CD4-positive, CD25-positive, alpha-beta regulatory T cell (primary cell): ENCODE measurements at regions not wholly inside any gene's neighbourhood (a gene's known extent, or its start where the extent isn't known, plus 50 kb on each side); places are given as distances from the start of the nearest gene placed in this dataset.
"Not testable (repeated sequence)": the region's sequence is repeated elsewhere in the genome, so short reads cannot be mapped to it uniquely, and the experiment has no call there.

Experiments
- ATAC-seq, 2 donors: fragments of 150-1000 bp; cut with Tn5 transposase; one replicate each; pipeline ENCODE4 v1.10.0; 2021; ENCODE audit warnings: low read depth in 2 of 2, moderate number of reproducible peaks in 2 of 2, moderate library complexity in 1 of 2
- DNase-seq, 3 donors: peaks; one replicate each; pipeline versions ENCODE4 v3.0.0 to v3.0.0-alpha.2; 2012 to 2022; ENCODE audit warnings: mixed read lengths in 1 of 3
- H3K27ac ChIP-seq: one replicate; pipeline ENCODE4 v1.7.0; 2013; ENCODE audit warnings: mild to moderate bottlenecking, low read length; ENCODE audit not compliant: insufficient read depth, poor library complexity, severe bottlenecking
- H3K27me3 ChIP-seq: one replicate; pipeline ENCODE4 v1.7.0; 2013; ENCODE audit warnings: low read length; ENCODE audit not compliant: control insufficient read depth, insufficient read depth
- H3K36me3 ChIP-seq: one replicate; pipeline ENCODE4 v1.7.0; 2013; ENCODE audit warnings: mild to moderate bottlenecking, low read length, moderate library complexity; ENCODE audit not compliant: control insufficient read depth, insufficient read depth
- H3K4me1 ChIP-seq: 2 replicates; pipeline ENCODE4 v1.7.0; 2013; ENCODE audit warnings: mild to moderate bottlenecking, low read length; ENCODE audit not compliant: insufficient read depth, control insufficient read depth, poor library complexity, severe bottlenecking
- H3K4me3 ChIP-seq: one replicate; pipeline ENCODE4 v1.7.0; 2013; ENCODE audit warnings: low read depth, mild to moderate bottlenecking, low read length, moderate library complexity
- H3K9me3 ChIP-seq, 2 experiments: 1 replicate in 1 of 2; 2 replicates in 1 of 2; pipeline ENCODE4 v1.7.0; 2013; ENCODE audit warnings: low read length in 2 of 2, mild to moderate bottlenecking in 1 of 2, moderate library complexity in 1 of 2; ENCODE audit not compliant: control insufficient read depth in 2 of 2
- H3K27ac Mint-ChIP-seq, 3 donors: one replicate each; pipeline ENCODE4 v1.8.0; 2020 to 2022; ENCODE audit warnings: mild to moderate bottlenecking in 3 of 3, mixed read lengths in 3 of 3, moderate library complexity in 2 of 3
- H3K27me3 Mint-ChIP-seq: one replicate; pipeline ENCODE4 v1.8.0; 2022; ENCODE audit warnings: mild to moderate bottlenecking, mixed read lengths
- H3K36me3 Mint-ChIP-seq: one replicate; pipeline ENCODE4 v1.8.0; 2020; ENCODE audit warnings: mixed read lengths
- H3K4me1 Mint-ChIP-seq, 4 donors: one replicate each; pipeline ENCODE4 v1.8.0; 2020 to 2022; ENCODE audit warnings: mixed read lengths in 4 of 4, mild to moderate bottlenecking in 1 of 4
- H3K4me3 Mint-ChIP-seq, 4 donors: one replicate each; pipeline ENCODE4 v1.8.0; 2020 to 2022; ENCODE audit warnings: mild to moderate bottlenecking in 4 of 4, mixed read lengths in 4 of 4, moderate library complexity in 3 of 4
- H3K9me3 Mint-ChIP-seq, 7 donors: one replicate each; pipeline ENCODE4 v1.8.0; 2020 to 2022; ENCODE audit warnings: mixed read lengths in 7 of 7, mild to moderate bottlenecking in 3 of 7, moderate library complexity in 2 of 7

- Histone ChIP-seq H3K4me3 (no peak overlapping the region), H3K36me3 (no peaks in the 10 kb centered on the region), H3K9me3 (no peaks in the 10 kb centered on the region), H3K4me1 (no peaks in the 10 kb centered on the region), H3K27ac (no peak overlapping the region), H3K27me3 (no peaks in the 10 kb centered on the region)
- H3K9me3 Mint-ChIP-seq: peaks cover 0 to 5% (median 0%) of the 10 kb centered on the region in 7 donors
- DNase-seq (no peak), ATAC-seq (no peak)
- no peaks in the 10 kb centered on the region for H3K36me3 Mint-ChIP-seq
- H3K27me3 Mint-ChIP-seq: no peaks in the 10 kb centered on the region
- H3K4me1 Mint-ChIP-seq: no peaks in the 10 kb centered on the region
- no peak overlapping the region for H3K27ac Mint-ChIP-seq
- peak overlapping the region in 1 of 4 donors; percentile 28 for H3K4me3 Mint-ChIP-seq
Measured at GRCh38 chr4:110411574-110412011, 64.4 kb upstream of the ENPEP start.

DNA sequence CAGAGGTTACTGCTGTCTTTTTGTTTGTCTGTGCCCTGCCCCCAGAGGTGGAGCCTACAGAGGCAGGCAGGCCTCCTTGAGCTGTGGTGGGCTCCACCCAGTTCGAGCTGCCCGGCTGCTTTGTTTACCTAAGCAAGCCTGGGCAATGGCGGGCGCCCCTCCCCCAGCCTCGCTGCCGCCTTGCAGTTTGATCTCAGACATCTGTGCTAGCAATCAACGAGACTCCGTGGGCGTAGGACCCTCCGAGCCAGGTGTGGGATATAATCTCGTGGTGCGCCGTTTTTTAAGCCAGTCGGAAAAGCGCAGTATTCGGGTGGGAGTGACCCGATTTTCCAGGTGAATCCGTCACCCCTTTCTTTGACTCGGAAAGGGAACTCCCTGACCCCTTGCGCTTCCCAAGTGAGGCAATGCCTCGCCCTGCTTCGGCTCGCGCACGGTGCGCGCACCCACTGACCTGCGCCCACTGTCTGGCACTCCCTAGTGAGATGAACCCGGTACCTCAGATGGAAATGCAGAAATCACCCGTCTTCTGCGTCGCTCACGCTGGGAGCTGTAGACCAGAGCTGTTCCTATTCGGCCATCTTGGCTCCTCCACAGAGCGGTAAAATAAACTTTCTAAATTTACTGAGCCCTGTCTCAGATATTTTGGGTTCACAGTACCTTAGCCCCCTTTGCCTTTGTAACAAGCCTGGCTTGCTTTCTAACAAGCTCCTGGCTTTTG, 64.9 kb upstream of the ENPEP start:
- not testable (repeated sequence) for H3K4me1 ChIP-seq, H3K27me3 ChIP-seq, H3K4me1 Mint-ChIP-seq, ATAC-seq, H3K27ac ChIP-seq, H3K27ac Mint-ChIP-seq, H3K36me3 ChIP-seq, DNase-seq, H3K9me3 ChIP-seq, H3K36me3 Mint-ChIP-seq, H3K4me3 ChIP-seq, H3K27me3 Mint-ChIP-seq, H3K9me3 Mint-ChIP-seq
- H3K4me3 Mint-ChIP-seq: peak overlapping the region in 1 of 4 donors; percentile 28

DNA sequence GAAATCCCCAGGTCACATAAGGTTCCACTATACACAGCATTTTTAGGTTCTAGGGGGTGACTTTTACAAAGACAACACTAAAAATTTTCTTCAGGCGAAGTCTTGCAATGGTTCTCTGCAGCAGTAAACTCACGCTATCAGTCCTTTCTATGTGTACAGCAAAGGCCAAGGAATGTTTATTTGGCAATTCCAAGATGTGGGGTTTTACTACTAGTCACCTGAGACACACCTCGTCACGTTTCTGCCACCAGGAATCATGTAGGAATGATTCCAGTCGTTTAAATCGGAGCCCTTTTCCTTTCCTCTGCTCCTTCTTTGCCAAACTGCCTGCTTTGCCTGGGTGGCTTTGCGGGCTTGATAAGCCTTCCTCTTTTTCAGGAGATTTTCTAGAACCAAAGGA, 75.9 kb upstream of the ENPEP start:
- H3K36me3 Mint-ChIP-seq: no peaks in the 10 kb centered on the region
- Histone ChIP-seq H3K9me3 (no peaks in the 10 kb centered on the region), H3K27me3 (no peaks in the 10 kb centered on the region), H3K4me3 (no peak overlapping the region), H3K27ac (no peak overlapping the region), H3K36me3 (no peaks in the 10 kb centered on the region), H3K4me1 (no peaks in the 10 kb centered on the region)
- peaks cover 14% of the 10 kb centered on the region for H3K27me3 Mint-ChIP-seq
- DNase-seq (no peak), ATAC-seq (no peak)
- no peaks in the 10 kb centered on the region for H3K4me1 Mint-ChIP-seq
- H3K27ac Mint-ChIP-seq: no peak overlapping the region
- no peak overlapping the region for H3K4me3 Mint-ChIP-seq
- H3K9me3 Mint-ChIP-seq: peaks cover 0 to 2% (median 0%) of the 10 kb centered on the region in 7 donors

DNA sequence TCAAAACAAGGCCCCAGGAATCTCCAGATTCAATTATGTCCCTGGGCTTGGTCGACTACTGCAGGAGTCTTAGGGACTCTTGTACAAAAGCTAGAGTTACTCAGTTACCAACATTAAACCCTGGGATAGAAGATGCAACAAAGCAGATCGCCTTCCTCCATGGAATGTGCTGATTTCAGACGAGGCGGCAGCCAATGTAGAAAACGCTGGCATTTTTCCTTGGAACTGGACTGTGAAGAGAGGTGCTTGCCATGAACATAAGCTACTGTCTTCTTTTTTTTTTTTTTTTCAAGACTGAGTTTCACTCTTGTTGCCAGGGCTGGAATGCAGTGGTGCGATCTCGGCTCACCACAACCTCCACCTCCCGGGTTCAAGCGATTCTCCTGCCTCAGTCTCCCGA, 76.9 kb upstream of the ENPEP start:
- H3K4me3 ChIP-seq, H3K27me3 ChIP-seq, DNase-seq, H3K9me3 ChIP-seq, H3K27ac Mint-ChIP-seq, H3K4me1 Mint-ChIP-seq, ATAC-seq, H3K4me3 Mint-ChIP-seq, H3K27ac ChIP-seq, H3K4me1 ChIP-seq, H3K9me3 Mint-ChIP-seq, H3K36me3 Mint-ChIP-seq, H3K36me3 ChIP-seq: not testable (repeated sequence)
- peaks cover 10% of the 10 kb centered on the region for H3K27me3 Mint-ChIP-seq

- H3K4me3 ChIP-seq: no peak overlapping the region
- H3K9me3 ChIP-seq: no peaks in the 10 kb centered on the region
- Mint-ChIP-seq H3K4me1 (no peaks in the 10 kb centered on the region), H3K27me3 (peaks cover 14% of the 10 kb centered on the region), H3K27ac (no peak overlapping the region), H3K4me3 (peak overlapping the region in 1 of 4 donors; percentile 10), H3K9me3 (peaks cover 0 to 7% (median 0%) of the 10 kb centered on the region in 7 donors), H3K36me3 (no peaks in the 10 kb centered on the region)
- ATAC-seq (no peak), DNase-seq (no peak)
- no peaks in the 10 kb centered on the region for H3K36me3 ChIP-seq
- no peaks in the 10 kb centered on the region for H3K27me3 ChIP-seq
- no peaks in the 10 kb centered on the region for H3K4me1 ChIP-seq
- no peak overlapping the region for H3K27ac ChIP-seq
Measured at GRCh38 chr4:110396963-110397362, 79.0 kb upstream of the ENPEP start.

DNA sequence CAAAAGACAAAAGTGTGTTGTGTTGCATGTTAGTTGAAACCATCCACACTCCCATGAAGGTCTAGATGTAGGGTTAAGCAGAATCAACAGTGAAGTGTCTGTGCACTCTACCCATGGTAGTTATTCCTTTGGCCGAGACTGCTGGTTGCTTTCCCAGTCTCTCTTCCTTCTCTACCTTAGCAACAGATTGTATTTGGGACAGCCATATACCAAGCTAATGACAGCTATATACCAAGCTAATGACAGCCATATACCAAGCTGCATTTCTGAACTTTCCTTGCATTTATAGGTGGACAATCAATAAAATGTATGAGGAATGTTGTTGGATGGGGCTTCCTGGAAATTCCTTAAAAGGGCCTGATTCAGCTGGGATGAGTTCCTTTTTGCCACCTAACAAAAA, 80.5 kb upstream of the ENPEP start:
- no peaks in the 10 kb centered on the region for H3K4me1 Mint-ChIP-seq
- no peak overlapping the region for H3K27ac Mint-ChIP-seq
- H3K36me3 Mint-ChIP-seq: no peaks in the 10 kb centered on the region
- ATAC-seq: no peak
- no peak overlapping the region for H3K4me3 Mint-ChIP-seq
- H3K27me3 Mint-ChIP-seq: peaks cover 14% of the 10 kb centered on the region
- Histone ChIP-seq H3K4me3 (no peak overlapping the region), H3K36me3 (no peaks in the 10 kb centered on the region), H3K9me3 (no peaks in the 10 kb centered on the region), H3K27me3 (no peaks in the 10 kb centered on the region), H3K4me1 (no peaks in the 10 kb centered on the region), H3K27ac (no peak overlapping the region)
- no peak for DNase-seq
- peaks cover 0 to 7% (median 0%) of the 10 kb centered on the region in 7 donors for H3K9me3 Mint-ChIP-seq

- no peak overlapping the region for H3K4me3 ChIP-seq
- H3K36me3 ChIP-seq: no peaks in the 10 kb centered on the region
- no peak overlapping the region for H3K27ac Mint-ChIP-seq
- peaks cover 0 to 10% (median 0%) of the 10 kb centered on the region in 7 donors for H3K9me3 Mint-ChIP-seq
- peaks cover 14% of the 10 kb centered on the region for H3K27me3 Mint-ChIP-seq
- ATAC-seq: no peak
- H3K4me3 Mint-ChIP-seq: no peak overlapping the region
- no peaks in the 10 kb centered on the region for H3K9me3 ChIP-seq
- no peaks in the 10 kb centered on the region for H3K36me3 Mint-ChIP-seq
- no peaks in the 10 kb centered on the region for H3K4me1 Mint-ChIP-seq
- no peaks in the 10 kb centered on the region for H3K27me3 ChIP-seq
- H3K27ac ChIP-seq: no peak overlapping the region
- H3K4me1 ChIP-seq: no peaks in the 10 kb centered on the region
- DNase-seq: no peak
Measured at GRCh38 chr4:110394871-110395270, 81.1 kb upstream of the ENPEP start.

DNA sequence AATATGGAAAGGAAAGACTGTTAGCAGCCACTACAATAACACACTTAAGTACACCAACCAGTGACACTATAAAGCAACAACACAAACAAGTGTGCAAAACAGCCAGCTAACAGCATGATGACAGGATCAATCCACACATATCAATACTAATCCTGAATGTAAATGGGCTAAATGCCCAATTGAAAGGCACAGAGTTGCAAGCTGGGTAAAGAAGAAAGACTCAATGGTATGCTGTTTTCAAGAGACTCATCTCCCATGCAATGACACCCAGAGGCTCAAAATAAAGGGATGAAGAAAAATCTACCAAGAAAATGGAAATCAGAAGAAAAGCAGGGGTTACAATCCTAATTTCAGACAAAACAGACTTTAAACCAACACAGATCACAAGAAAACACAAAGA, 94.2 kb upstream of the ENPEP start:
- no peak overlapping the region for H3K27ac Mint-ChIP-seq
- Histone ChIP-seq H3K36me3 (no peaks in the 10 kb centered on the region), H3K9me3 (peaks cover 3 to 8% of the 10 kb centered on the region in 2 experiments), H3K27me3 (no peaks in the 10 kb centered on the region), H3K4me3 (no peak overlapping the region), H3K4me1 (no peaks in the 10 kb centered on the region), H3K27ac (no peak overlapping the region)
- no peaks in the 10 kb centered on the region for H3K36me3 Mint-ChIP-seq
- peaks cover 4% of the 10 kb centered on the region for H3K27me3 Mint-ChIP-seq
- no peak overlapping the region for H3K4me3 Mint-ChIP-seq
- DNase-seq (no peak), ATAC-seq (no peak)
- H3K9me3 Mint-ChIP-seq: peaks cover 1 to 22% (median 7%) of the 10 kb centered on the region in 7 donors
- H3K4me1 Mint-ChIP-seq: no peaks in the 10 kb centered on the region
